ENCODE measurements at regions not wholly inside any gene's neighbourhood (a gene's known extent, or its start where the extent isn't known, plus 50 kb on each side); places are given as distances from the start of the nearest gene placed in this dataset.

DNA sequence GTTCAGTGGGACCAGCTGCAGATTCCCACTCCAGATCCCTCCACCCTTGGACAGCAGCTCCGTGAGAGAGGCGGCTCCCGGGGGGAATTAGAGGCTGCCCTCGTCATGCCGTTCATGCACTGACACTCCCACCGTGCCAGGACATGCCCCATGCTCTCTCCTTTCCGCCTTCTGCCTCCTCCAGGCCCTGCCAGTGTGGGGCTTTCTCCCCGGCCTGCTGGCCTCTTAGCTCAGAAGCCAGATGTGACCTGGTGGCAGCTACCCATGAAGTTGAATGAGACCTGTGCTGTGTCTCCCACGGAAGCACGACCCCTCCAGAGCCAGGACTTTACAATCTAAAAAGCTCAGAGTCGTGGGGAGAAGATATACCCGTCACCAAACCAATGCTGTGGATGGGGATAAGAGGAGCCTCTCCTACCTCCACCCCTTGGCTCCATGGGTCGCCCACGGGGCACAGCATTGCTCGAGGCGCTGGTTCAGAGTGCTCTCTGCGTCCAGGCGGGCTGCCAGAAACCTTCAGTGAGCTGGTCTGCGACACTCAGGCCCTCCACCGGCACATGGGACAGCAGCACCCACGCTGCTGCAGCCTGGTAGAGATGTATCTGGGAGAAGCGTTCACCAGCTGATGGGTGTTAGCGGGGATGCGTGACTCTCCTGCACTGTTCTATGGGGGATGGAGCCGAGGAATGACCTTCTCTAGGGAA, 111.0 kb upstream of the GPC1 start:
- no peak for DNase-seq

DNA sequence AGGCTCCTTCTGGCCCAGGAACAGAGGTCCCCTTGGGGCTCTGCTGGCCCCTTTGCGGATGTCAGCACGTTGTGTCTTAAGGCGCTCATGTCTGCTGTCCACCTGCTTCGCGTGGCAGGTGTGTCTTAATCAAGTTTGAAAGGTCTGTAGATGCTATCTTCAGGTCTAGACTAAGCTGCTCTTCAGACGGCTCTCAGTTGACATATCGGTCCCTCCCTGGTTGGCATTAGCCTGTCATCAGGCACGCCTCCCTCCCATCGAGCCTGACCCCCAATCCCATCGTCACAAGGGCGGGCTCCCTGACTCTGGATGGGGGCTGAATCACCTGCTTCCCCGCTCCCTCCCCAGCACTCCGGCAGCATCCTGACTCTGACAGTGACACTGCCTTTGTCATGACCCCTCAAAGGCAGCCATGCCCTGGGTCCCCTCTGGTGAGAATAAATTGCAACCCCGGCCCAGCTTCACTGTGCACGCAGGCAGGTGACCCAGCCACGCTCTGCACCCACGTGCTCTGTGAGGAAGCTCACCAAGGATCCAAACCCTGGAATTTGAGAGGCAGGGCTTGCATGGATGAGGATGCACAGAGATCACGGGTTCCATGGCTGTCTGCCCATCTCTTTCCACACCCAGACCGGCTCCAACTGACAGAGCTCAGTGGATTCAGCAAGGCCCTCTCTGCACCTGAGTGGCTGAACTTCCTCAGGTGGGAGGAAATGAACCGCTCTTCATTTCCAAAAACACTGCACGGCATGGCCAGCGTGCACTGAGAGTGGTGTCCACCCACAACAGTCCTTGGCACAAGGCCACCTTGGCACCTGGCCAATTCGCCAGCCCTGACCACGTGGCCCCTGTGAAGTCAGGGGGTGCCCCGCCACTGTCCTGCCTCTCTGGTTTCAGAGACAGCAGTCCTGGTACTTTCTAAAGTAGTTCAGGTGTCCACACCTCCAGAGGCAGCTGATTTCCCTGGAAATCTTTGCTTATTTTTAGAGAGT, 110.2 kb upstream of the GPC1 start:
- DNase-seq, result no peak

DNA sequence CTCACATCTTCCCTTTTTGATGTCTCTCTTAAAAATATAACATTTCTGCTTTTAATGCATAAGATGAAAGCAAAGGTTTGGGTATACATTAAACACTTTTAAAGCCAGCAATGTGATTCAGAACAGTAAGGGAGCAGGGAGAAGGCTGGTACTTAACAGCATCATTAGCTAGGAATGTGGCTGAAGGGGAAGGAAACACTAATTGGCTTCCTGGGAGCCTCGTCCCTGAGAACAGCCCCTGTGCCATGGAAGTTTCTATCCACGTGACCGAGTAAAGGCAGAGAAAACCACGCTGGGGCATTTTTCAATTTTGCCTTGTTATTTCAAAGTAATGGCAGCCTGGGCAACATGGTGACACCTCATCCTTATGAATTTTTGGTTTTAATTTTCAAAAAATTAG, 109.2 kb upstream of the GPC1 start:
- no peak for DNase-seq

DNA sequence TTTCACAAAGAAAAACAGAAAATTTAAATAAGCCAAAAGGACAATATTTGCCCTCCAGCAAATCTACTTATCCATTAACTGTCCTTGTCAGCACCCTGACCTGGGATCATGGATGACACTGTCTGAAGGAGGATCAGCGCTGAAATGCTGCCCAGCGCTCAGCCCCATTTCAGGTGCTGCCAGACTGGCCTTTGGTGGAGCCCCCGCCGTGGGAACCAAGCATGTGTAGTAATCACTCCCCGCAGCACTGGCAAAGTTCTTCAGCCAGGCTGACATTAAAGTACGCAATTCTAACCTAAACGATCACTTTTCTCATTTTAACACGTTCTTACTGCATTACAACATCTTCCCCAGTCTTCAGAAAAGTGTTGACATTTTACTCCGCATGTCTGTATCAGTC, 108.6 kb upstream of the GPC1 start:
- DNase-seq, result no peak

GRCh38 chr2:240327566-240327965, 107.9 kb upstream of the GPC1 start:
- no peak for DNase-seq

- DNase-seq, result no peak
These were observed 106.9 kb upstream of the GPC1 start for GRCh38 chr2:240328526-240328925.

- DNase-seq, result no peak
These were observed 106.3 kb upstream of the GPC1 start for GRCh38 chr2:240329116-240329665.

DNA sequence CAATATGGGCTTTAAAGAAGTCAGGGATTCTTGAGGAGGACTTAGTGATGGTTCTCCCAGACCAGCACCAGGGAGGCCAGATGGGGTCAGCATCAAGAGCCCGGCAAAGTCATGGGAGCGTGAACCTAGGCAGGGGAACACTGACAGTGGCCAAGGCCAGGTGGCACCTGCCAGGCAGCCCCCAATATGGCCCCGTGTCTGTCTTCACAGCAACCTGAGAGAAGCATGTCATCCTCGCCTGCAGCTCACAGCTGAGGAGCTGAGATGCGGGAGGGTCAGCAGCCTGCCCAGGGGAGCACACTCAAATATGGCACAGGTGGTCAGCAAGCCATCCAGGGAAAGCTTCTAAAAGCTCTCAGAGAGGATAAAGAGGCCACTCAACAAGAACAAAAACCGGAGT, 105.7 kb upstream of the GPC1 start:
- DNase-seq, result no peak

DNA sequence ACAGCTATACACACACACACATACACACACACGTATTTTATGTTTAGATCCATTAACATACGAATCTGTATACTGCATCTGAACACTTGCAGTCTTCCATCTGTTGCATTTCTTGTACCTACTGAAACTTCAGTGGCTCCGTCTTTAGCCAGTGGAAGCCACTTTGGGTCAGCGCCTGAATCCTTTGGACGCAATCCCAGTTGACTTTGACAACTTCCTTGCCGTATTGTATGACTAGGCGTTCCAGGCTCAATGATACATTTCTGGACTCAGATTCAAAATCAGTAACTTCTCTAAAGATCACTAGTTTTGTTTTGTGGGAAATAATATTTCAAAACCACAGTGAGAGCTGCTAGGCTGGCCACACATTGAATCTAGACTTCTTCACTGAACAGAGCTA, 101.5 kb upstream of the GPC1 start:
- no peak for DNase-seq

GRCh38 chr2:240335061-240335460, 100.4 kb upstream of the GPC1 start:
- no peak for DNase-seq

DNA sequence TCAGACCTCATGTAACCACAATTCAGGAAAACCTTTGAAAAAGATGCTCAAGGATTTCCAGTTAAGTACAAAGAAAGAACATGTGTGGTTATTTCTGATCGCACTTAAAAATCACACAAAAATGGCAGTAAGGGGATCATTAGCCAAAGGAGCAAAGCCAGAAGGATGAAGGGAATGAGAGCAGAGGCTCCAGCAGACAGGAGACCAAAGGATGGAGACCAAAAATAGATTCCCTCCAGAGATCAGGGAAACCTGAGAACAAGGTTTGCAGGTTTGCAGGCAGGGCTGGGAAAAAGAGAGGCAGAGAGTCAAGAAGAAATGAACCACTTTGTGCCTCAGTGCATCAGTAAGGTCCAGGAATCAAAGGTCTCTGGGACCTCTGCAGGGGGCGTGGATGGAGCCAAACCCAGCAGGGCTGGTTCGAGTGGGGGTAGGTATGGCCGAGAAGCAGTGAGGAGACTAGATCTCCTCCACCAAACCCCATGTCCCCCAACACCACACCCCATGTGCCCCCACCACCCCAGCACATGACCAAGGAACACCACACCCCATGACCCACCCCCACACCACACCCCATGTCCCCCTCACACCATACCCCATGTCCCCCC, 98.5 kb upstream of the GPC1 start:
- DNase-seq, result no peak

- DNase-seq, result no peak
These were observed 97.2 kb upstream of the GPC1 start for GRCh38 chr2:240338274-240338673.

DNA sequence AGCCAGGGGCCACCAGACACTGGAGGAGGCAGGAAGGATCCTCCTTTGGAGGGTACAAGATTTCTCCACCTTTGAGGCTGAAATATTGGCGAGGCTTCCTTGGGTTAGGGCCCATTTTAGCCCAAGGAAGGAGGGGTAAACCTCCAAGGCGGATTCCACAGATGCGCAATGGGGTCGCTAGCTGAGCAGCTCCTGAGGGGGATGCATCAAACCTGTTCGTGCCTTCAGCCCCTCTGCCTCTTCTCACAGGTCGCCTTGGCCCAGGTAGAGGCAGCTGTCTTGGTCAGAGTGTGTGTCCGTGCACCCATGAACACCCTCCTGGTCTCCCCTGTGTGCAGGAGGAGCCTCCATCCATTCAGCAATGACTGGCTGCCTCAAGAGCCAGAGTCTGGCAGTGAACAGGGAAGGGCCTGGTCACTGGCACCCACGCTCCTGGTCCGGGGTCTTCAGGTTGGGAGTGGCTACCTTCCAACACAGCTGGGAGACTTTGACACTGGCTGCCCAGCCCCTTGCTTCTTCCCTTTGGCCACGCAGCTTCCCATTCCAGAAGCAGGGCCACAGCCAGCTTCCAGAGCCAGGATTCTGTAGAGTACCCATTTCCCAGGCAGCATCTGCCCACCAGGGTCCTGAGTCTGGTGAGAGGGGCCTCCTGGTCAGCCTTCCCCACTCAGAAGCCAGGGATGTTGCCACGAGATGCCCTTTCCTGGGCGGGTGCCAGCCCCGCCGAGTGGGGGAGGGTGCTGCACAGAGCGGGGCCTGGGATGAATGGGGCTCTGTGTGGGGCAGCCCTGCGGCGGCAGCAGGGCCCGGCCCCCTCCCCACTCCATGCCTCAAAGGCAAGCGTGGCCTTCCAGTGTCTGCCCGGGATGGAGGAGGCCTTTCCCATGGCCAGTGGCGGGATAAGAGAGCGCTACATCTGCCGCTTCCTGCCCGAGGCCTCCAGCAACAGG, 95.8 kb upstream of the GPC1 start:
- no peak for DNase-seq

- DNase-seq, result no peak
These were observed 95.1 kb upstream of the GPC1 start for GRCh38 chr2:240340361-240340761.

DNA sequence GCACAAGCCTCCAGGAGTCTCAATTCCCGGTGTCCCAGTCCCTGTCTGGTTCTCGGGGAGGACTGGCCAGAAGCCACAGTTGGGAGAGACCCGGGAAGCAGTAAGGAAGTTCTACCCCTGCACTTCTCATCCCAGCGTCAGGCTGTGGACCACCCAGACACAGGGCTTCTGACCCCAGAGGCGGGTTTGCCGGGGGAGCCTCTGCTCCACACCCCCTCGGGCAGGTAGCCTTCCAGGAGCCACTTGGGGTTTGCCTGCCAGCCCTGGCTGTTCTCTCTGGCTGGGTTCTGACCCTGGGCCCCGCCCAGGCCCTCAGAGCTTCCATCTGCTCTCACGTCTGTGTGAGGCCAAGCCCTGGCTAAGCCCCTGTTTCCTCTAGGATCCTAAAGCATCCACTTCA, 94.4 kb upstream of the GPC1 start:
- DNase-seq, result no peak

- no peak for DNase-seq
These were observed 91.9 kb upstream of the GPC1 start for GRCh38 chr2:240343548-240343947.

DNA sequence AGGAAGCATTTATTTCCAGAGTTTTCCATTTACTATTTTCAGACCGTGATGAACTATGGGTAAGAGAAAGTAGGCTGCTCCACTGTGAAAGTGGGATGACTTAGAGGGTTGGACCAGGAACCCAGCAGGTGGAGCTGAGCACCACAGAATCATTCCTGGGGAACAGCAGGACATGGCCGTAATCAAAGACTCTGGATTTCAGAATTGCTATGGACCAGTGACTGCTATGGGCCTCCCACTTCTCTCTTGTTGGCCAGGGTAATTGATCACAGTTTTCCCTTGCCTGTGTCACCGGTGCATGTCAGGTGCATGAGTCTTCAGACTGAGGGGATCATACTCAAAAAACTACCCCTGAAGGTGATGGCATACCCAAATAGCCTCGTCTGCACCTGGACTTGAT, 90.6 kb upstream of the GPC1 start:
- no peak for DNase-seq

DNA sequence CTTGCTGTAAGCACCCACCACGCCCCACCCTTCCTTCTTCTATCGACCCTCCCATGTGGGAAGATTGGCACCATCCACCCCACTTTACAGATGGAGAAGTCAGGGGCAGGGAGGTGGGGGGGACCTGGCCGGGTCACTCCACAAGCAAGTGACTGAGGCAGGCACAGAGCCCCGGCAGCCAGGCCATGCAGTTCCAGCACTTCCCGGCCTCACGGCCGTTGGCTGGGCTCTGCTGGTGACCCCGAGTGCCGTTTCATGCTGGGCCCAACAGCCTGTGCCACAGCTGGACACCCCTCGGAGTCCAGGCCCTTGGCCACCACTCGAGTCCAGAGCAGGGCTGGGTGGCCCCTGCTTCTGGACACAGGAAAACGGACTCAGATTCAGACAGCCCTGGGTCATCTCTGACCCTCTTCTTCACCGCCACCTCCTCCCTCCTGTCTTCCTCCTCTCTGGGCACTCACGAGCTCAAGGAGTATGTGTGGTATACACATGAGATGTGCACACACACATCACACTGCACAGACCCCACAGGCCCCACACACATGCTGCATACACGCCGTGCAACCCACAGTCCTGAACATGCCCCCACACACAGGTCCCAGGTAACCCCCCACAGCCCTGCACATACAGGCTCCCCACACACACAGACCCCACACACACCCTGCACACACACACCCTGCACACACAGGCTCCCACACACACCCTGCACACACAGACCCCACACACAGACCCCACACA, 89.3 kb upstream of the GPC1 start:
- no peak for DNase-seq

- DNase-seq, result no peak
These were observed 88.6 kb upstream of the GPC1 start for GRCh38 chr2:240346753-240347372.

GRCh38 chr2:240347373-240347940, 88.0 kb upstream of the GPC1 start:
- DNase-seq, result no peak

Measured in central memory CD4-positive, alpha-beta T cell (primary cell).